ENCODE measurements at regions not wholly inside any gene's neighbourhood (a gene's known extent, or its start where the extent isn't known, plus 50 kb on each side); places are given as distances from the start of the nearest gene placed in this dataset.

DNA sequence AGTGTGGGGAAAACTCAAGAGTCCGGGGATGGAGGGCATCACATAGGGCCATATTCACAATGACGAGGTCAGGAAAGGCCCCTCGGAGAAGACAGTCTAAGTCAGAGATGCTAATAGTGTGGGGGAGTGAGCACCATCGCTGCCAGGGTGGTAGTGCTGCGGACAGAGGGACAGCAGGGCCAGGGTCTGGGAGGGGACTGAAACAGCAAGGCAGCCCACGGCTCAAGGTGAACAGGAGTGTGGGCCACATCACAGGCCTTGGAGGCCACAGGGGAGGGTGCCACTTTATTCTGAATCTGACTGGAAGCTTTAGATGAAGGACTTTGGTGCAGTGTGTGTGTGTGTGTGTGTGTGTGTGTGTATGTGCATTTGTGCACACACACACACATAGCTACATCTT, 130.9 kb upstream of the GLI2 start:
- Histone ChIP-seq H2BK120ac (ENCODE audit: low read depth, low read length, poor library complexity, severe bottlenecking) (no peak overlapping the region), H3K27me3 (ENCODE audit: insufficient read depth, low read length) (no peaks in the 10 kb centered on the region), H2AK5ac (ENCODE audit: insufficient read length, low read length) (no peak overlapping the region), H2BK20ac (ENCODE audit: low read depth, low read length, poor library complexity, severe bottlenecking) (no peak overlapping the region), H2BK12ac (ENCODE audit: insufficient read length, low read depth, low read length) (no peak overlapping the region), H3K4ac (ENCODE audit: low read depth, low read length) (no peak overlapping the region), H3K23me2 (ENCODE audit: insufficient read length, low read depth, low read length, poor library complexity, severe bottlenecking) (no peaks in the 10 kb centered on the region), H4K91ac (ENCODE audit: insufficient read length, low read depth, low read length) (no peak overlapping the region), H3T11ph (ENCODE audit: low read length) (no peak overlapping the region), H4K5ac (ENCODE audit: insufficient read length, low read depth, low read length) (no peak overlapping the region), H4K20me1 (ENCODE audit: control insufficient read depth, insufficient read depth, insufficient read length) (no peaks in the 10 kb centered on the region), H3K18ac (ENCODE audit: insufficient read length, low read depth, low read length) (no peak overlapping the region), H2BK5ac (ENCODE audit: insufficient read length, low read length) (no peak overlapping the region), H3K9me3 (ENCODE audit: control insufficient read depth, low read depth, low read length) (no peaks in the 10 kb centered on the region), H3K4me1 (ENCODE audit: insufficient read depth, low read length) (peaks cover 3% of the 10 kb centered on the region; the same call in 1 of the 2 replicates), H3K9ac (ENCODE audit: extremely low read depth, insufficient read length, low read length) (no peak overlapping the region), H3K4me2 (ENCODE audit: insufficient read depth, insufficient read length, low read length) (no peak overlapping the region), H3K79me1 (ENCODE audit: insufficient read depth, low read depth, low read length, poor library complexity, severe bottlenecking) (no peaks in the 10 kb centered on the region), H2AFZ (ENCODE audit: low read length) (no peak overlapping the region), H4K8ac (replicated peaks; ENCODE audit: insufficient read length, low read depth, low read length) (no peak overlapping the region), H3K79me2 (ENCODE audit: insufficient read depth, low read length) (no peaks in the 10 kb centered on the region), H3K14ac (ENCODE audit: insufficient read depth, low read length) (no peak overlapping the region; the same call in 1 of the 2 replicates), H3K56ac (ENCODE audit: insufficient read length, low read depth, low read length) (no peak overlapping the region), H2BK15ac (ENCODE audit: low read depth, low read length) (no peak overlapping the region), H3K27ac (ENCODE audit: insufficient read length, low read depth, low read length) (no peak overlapping the region), H3K23ac (ENCODE audit: insufficient read length, low read depth, low read length) (no peak overlapping the region)
- no peak overlapping the region; a peak in 1 of 5 replicates for H3K4me3 Mint-ChIP-seq
- no peaks in the 10 kb centered on the region for H3K9me3 Mint-ChIP-seq
- H3K4me1 Mint-ChIP-seq = peaks cover 18 to 21% of the 10 kb centered on the region in 2 experiments
- WGBS (ENCODE audit: extremely low coverage, insufficient read length, low lambda C conversion rate) = no CpG with 5 or more reads among the region's 6 CpGs
- peaks cover 71% of the 10 kb centered on the region for H3K27me3 Mint-ChIP-seq (ENCODE audit: low read depth)
- DNase-seq = no peak
- TF ChIP-seq, protein P1, sequence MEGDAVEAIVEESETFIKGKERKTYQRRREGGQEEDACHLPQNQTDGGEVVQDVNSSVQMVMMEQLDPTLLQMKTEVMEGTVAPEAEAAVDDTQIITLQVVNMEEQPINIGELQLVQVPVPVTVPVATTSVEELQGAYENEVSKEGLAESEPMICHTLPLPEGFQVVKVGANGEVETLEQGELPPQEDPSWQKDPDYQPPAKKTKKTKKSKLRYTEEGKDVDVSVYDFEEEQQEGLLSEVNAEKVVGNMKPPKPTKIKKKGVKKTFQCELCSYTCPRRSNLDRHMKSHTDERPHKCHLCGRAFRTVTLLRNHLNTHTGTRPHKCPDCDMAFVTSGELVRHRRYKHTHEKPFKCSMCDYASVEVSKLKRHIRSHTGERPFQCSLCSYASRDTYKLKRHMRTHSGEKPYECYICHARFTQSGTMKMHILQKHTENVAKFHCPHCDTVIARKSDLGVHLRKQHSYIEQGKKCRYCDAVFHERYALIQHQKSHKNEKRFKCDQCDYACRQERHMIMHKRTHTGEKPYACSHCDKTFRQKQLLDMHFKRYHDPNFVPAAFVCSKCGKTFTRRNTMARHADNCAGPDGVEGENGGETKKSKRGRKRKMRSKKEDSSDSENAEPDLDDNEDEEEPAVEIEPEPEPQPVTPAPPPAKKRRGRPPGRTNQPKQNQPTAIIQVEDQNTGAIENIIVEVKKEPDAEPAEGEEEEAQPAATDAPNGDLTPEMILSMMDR (conservative IDR thresholded peaks at IDR 0.05) = no peak
- no peak overlapping the region for H3K27ac Mint-ChIP-seq
- H3K36me3 Mint-ChIP-seq (ENCODE audit: insufficient read depth in 1 of 3, low read depth in 3 of 3) = no peaks in the 10 kb centered on the region

Data from H9 (cell line).